ENCODE measurements at regions not wholly inside any gene's neighbourhood (a gene's known extent, or its start where the extent isn't known, plus 50 kb on each side); places are given as distances from the start of the nearest gene placed in this dataset.
"Not testable (repeated sequence)": the region's sequence is repeated elsewhere in the genome, so short reads cannot be mapped to it uniquely, and the experiment has no call there.

GRCh38 chr9:38478211-38478610, 54.0 kb upstream of the IGFBPL1 start:
- Histone ChIP-seq H3K36me3 (no peaks in the 10 kb centered on the region), H3K27me3 (replicated peaks) (no peaks in the 10 kb centered on the region), H3K4me3 (no peak overlapping the region), H3K9me3 (replicated peaks) (no peaks in the 10 kb centered on the region), H3K27ac (no peak overlapping the region), H3K4me1 (replicated peaks) (no peaks in the 10 kb centered on the region)
- no peak for DNase-seq (ENCODE audit: low read depth in 1 of 2, low spot score in 2 of 2)

- H3K4me1 ChIP-seq (replicated peaks); H3K9me3 ChIP-seq (replicated peaks); H3K27me3 ChIP-seq (replicated peaks); H3K36me3 ChIP-seq; H3K27ac ChIP-seq; DNase-seq (ENCODE audit: low read depth in 1 of 2, low spot score in 2 of 2); H3K4me3 ChIP-seq: not testable (repeated sequence)
Measured at GRCh38 chr9:38474476-38474875, 50.2 kb upstream of the IGFBPL1 start.

All from SJSA1 (cell line).